OCI-LY1 (cell line): ENCODE measurements at regions not wholly inside any gene's neighbourhood (a gene's known extent, or its start where the extent isn't known, plus 50 kb on each side); places are given as distances from the start of the nearest gene placed in this dataset.

Experiments used
- EZH2 ChIP-seq: fragments of 200-600 bp; sonication (generic), shearing (Covaris generic); IDR thresholded peaks from 2 replicates; pipeline ENCODE4 v1.8.0; 2017; ENCODE audit warnings: borderline replicate concordance, mixed run types, mild to moderate bottlenecking, antibody characterized with exemption, low read length, moderate library complexity, mixed read lengths
- TF ChIP-seq, protein P1 (sequence below): fragments of 200-600 bp; sonication (generic), shearing (Covaris generic); IDR thresholded peaks from 2 replicates; pipeline ENCODE4 v1.5.1; 2017; ENCODE audit warnings: mild to moderate bottlenecking, antibody characterized with exemption, low read length, moderate library complexity, mixed read lengths

DNA sequence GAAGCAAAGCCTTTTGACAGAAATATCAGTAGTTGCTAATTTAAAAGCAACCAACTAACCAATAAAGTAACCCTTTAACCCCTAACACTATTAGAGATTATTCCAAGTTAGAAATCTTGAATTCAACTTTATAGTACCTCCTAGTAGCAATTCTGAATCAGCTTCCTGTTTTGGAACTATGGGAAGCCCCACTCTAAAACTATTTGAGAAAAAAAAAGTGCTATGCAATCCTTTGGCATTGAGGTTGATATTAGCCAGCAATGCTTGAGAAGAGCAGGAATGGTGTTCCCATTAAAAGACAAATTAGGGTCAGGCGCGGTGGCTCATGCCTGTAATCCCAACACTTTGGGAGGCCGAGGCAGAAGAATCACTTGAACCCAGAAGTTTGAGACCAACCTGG is 306.2 kb upstream of the ZFP64 start:
- TF ChIP-seq, protein P1, sequence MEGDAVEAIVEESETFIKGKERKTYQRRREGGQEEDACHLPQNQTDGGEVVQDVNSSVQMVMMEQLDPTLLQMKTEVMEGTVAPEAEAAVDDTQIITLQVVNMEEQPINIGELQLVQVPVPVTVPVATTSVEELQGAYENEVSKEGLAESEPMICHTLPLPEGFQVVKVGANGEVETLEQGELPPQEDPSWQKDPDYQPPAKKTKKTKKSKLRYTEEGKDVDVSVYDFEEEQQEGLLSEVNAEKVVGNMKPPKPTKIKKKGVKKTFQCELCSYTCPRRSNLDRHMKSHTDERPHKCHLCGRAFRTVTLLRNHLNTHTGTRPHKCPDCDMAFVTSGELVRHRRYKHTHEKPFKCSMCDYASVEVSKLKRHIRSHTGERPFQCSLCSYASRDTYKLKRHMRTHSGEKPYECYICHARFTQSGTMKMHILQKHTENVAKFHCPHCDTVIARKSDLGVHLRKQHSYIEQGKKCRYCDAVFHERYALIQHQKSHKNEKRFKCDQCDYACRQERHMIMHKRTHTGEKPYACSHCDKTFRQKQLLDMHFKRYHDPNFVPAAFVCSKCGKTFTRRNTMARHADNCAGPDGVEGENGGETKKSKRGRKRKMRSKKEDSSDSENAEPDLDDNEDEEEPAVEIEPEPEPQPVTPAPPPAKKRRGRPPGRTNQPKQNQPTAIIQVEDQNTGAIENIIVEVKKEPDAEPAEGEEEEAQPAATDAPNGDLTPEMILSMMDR = no peak
- TF ChIP-seq EZH2 = no peak
